Left lung (tissue), 4 donors: ENCODE measurements at regions not wholly inside any gene's neighbourhood (a gene's known extent, or its start where the extent isn't known, plus 50 kb on each side); places are given as distances from the start of the nearest gene placed in this dataset.
A peak's percentile ranks its signal among the peaks of the same experiment; 100 is the strongest.

Source experiments
- ATAC-seq: fragments of 200-7000 bp; cut with Tn5 transposase; one replicate; pipeline ENCODE4 v1.9.1; 2020; ENCODE audit warnings: moderate library complexity
- DNase-seq, 4 donors: peaks; one replicate each; pipeline ENCODE4 v3.0.0-alpha.2; 2013 to 2020
- H3K27ac ChIP-seq, 2 donors: fragments of 200-600 bp; sonication (generic) in 1 of 2; one replicate each; pipeline versions ENCODE4 v1.5.0 to v1.8.0; 2020 to 2021
- H3K27me3 ChIP-seq, 2 donors: fragments of 200-600 bp; sonication (generic) in 1 of 2; one replicate each; pipeline versions ENCODE4 v1.5.0 to v1.8.0; 2020 to 2021
- H3K36me3 ChIP-seq, 2 donors: fragments of 200-600 bp; sonication (generic) in 1 of 2; one replicate each; pipeline versions ENCODE4 v1.5.0 to v1.8.0; 2020 to 2021
- H3K4me1 ChIP-seq, 2 donors: fragments of 200-600 bp; one replicate each; pipeline ENCODE4 v1.8.0; 2021
- H3K4me3 ChIP-seq, 2 donors: fragments of 200-600 bp; sonication (generic) in 1 of 2; one replicate each; pipeline versions ENCODE4 v1.5.0 to v1.8.0; 2020 to 2021; ENCODE audit warnings: mild to moderate bottlenecking in 1 of 2
- H3K9me3 ChIP-seq, 2 donors: fragments of 200-600 bp; sonication (generic) in 1 of 2; one replicate each; pipeline versions ENCODE4 v1.5.0 to v1.8.0; 2020 to 2021
- CTCF ChIP-seq, 2 donors: fragments of 200-600 bp; sonication (generic) in 1 of 2; IDR thresholded peaks; one replicate each; pipeline versions ENCODE4 v1.5.0 to v1.8.0; 2021; ENCODE audit warnings: antibody characterized with exemption in 2 of 2
- intact Hi-C, 2 donors: fragments of 100-400 bp; cut with DNase I; formaldehyde crosslinking; loops; one replicate each; pipeline versions ENCODE4 v1.11.2 to v1.14.2; 2022
- donor health status: DM: no; HTN: yes; CAD: no.
- donor health status: DM: no; HTN: no; CAD: no.

DNA sequence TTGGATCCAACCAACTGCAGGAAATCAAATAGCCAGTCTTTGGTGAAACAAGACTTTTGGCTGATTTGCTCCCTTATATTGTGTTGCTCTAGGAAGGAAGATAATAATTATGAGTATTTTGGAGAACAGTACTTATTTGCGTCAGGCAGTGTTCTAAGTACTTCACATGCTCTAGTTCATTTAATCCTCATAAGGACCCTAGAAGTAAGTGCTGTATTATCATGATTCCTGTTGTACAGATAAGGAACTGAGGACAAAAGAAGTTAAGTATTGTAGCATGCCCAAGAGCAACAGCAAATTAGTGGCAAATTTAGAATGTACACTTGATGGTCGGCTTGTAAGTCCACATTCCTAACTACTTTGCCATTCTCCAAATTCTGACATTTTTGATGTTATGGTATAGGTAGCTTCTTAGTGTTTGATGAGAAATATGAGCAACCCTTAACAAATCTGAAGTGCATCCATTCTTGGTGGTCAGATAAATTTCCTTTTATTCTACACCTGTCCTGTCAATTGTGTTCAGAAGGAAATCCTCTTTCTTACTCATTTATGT, 72.0 kb downstream of the SPRY1 start:
- Histone ChIP-seq H3K27me3 (no peaks in the 10 kb centered on the region), H3K4me1 (no peaks in the 10 kb centered on the region), H3K4me3 (no peak overlapping the region), H3K27ac (no peak overlapping the region), H3K9me3 (no peaks in the 10 kb centered on the region), H3K36me3 (no peaks in the 10 kb centered on the region)
- no peak for TF ChIP-seq CTCF (IDR thresholded peaks at IDR 0.05)
- ATAC-seq (peak; percentile 53), DNase-seq (no peak)
- intact Hi-C loops, result no loop called here

DNA sequence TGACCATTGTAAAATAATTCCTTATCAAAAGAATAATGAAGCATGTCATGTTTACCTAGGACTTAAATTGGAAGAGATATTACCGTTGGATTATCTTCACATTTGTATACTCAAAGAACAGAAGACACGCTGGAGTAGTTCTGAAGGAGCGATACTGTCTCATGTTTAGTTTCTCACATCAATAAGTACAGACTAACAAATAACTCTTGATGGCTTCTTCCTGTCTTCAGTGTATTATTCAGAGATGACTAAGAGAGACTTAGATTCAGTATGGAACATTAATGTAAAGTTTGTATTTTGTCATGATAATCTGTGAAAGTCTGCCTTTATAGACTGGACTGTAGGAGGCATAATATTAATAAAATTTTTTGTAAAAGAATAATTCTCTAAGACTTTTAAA, 72.7 kb downstream of the SPRY1 start:
- H3K4me1 ChIP-seq, result no peaks in the 10 kb centered on the region
- intact Hi-C loops, result no loop called here
- H3K9me3 ChIP-seq, result no peaks in the 10 kb centered on the region
- no peak for TF ChIP-seq CTCF (IDR thresholded peaks at IDR 0.05)
- H3K36me3 ChIP-seq, result no peaks in the 10 kb centered on the region
- no peak overlapping the region for H3K4me3 ChIP-seq
- H3K27ac ChIP-seq, result no peak overlapping the region
- no peak for DNase-seq
- no peak for ATAC-seq
- H3K27me3 ChIP-seq, result no peaks in the 10 kb centered on the region

DNA sequence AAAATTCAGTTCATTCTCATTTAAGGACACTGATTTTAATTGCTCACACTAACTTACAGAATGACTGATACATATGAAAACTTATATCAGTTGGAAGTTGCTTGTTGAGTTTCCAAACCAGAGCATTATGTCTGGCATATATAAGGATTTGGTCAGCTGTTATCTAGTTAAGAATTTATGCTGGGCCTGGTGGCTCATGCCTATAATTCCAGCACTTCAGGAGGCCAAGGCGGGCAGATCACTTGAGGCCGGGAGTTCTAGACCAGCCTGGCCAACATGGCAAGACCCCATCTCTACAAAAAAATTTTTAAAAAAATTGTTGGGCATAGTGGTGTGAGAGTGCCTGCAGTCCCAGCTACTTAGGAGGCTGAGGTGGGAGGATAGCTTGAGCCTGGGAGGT, 73.1 kb downstream of the SPRY1 start:
- no peak for TF ChIP-seq CTCF (IDR thresholded peaks at IDR 0.05)
- Histone ChIP-seq H3K27ac (no peak overlapping the region), H3K27me3 (no peaks in the 10 kb centered on the region), H3K36me3 (no peaks in the 10 kb centered on the region), H3K4me3 (no peak overlapping the region), H3K4me1 (no peaks in the 10 kb centered on the region), H3K9me3 (no peaks in the 10 kb centered on the region)
- DNase-seq (no peak), ATAC-seq (no peak)
- intact Hi-C loops, result no loop called here

DNA sequence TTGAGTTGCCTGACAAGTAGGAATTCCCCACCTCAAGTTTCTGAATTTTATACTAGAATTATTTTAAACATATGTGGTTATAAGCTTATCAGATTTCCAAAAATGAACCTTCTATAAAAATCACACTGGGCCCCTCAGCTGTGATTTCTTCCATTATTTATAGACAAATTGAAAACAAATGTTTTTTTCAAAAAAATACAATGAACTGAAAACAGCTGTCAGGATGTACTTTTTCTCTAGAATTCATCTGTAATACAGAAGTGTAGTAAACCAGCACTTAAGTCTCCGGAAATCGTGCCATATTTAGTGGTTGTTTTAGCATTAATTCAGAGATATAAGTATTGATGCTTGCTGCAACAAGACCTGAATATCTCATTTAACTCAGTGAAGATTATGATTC, 74.0 kb downstream of the SPRY1 start:
- H3K4me1 ChIP-seq, result no peaks in the 10 kb centered on the region
- no peak for TF ChIP-seq CTCF (IDR thresholded peaks at IDR 0.05)
- no peaks in the 10 kb centered on the region for H3K36me3 ChIP-seq
- ATAC-seq (no peak), DNase-seq (no peak)
- no peaks in the 10 kb centered on the region for H3K27me3 ChIP-seq
- no peaks in the 10 kb centered on the region for H3K9me3 ChIP-seq
- no peak overlapping the region for H3K27ac ChIP-seq
- no peak overlapping the region for H3K4me3 ChIP-seq
- intact Hi-C loops, result no loop called here

DNA sequence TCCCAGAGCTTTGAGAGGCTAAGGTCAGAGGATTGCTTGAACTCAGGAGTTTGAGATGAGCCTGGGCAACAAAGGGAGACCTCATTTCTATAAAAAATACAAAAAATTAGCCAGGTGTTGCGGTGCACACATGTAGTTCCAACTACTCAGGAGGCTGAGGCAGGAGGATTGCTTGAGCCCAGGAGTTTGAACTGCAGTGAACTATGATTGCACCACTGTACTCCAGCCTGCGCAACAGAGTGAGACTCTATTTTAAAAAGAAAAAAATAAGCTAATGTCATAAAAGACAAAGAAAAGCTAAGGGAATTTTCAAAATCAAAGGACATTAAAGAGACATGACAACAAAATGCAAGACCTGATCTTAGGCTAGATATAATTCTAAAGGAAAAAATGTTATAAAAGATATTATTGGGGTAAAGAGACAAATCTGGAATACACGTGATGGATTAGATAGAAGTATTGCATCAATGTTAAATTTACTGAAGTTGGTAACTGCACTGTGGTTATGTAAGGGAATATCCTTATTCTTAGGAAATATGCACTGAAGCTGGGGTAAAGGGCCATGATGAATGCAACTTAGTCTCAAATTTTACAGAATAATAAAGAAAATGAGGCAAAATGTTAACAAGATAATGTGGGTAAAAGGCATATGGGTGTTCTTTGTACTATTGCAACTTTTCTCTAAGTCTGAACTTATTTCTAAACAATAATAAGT, 75.2 kb downstream of the SPRY1 start:
- no peaks in the 10 kb centered on the region for H3K27me3 ChIP-seq
- TF ChIP-seq CTCF (IDR thresholded peaks at IDR 0.05), result no peak
- H3K9me3 ChIP-seq, result no peaks in the 10 kb centered on the region
- no peaks in the 10 kb centered on the region for H3K4me1 ChIP-seq
- DNase-seq, result no peak
- ATAC-seq, result no peak
- intact Hi-C loops, result no loop called here
- no peak overlapping the region for H3K27ac ChIP-seq
- H3K36me3 ChIP-seq, result no peaks in the 10 kb centered on the region
- no peak overlapping the region for H3K4me3 ChIP-seq
